GM12878 (cell line): ENCODE measurements at regions not wholly inside any gene's neighbourhood (a gene's known extent, or its start where the extent isn't known, plus 50 kb on each side); places are given as distances from the start of the nearest gene placed in this dataset.

Source experiments
- ATAC-seq: fragments of 200-7000 bp; cut with Tn5 transposase; 3 replicates; pipeline ENCODE4 v1.9.1; 2020; ENCODE audit warnings: mild to moderate bottlenecking, moderate library complexity
- BruUV-seq: library from RNA; stranded (reverse); fragments of 400-500 nt; replicated peaks from 2 replicates; lab custom pipeline; 2021; lab: Mats Ljungman, UMichigan
- CTCF ChIA-PET: fragments of 300-600 bp; sonication (Branson Sonifier 250); formaldehyde crosslinking; extraction: SDS; loops from one replicate; lab custom pipeline; 2021; ENCODE audit warnings: inconsistent platforms; lab: Yijun Ruan, JAX
- POLR2A ChIA-PET: fragments of 350-600 bp; formaldehyde crosslinking; extraction: SDS; loops from one replicate; lab custom pipeline; 2021; ENCODE audit warnings: inconsistent platforms; lab: Charles Lee
- RAD21 ChIA-PET: fragments of 300-600 bp; sonication (Branson Sonifier 250); formaldehyde crosslinking; loops from one replicate; lab custom pipeline; 2023; ENCODE audit warnings: antibody characterized with exemption; ENCODE audit not compliant: unreplicated experiment; lab: Charles Lee
- SMC1A ChIA-PET: fragments of 300-600 bp; sonication (Branson Sonifier 250); formaldehyde crosslinking; loops from one replicate; lab custom pipeline; 2023; ENCODE audit not compliant: unreplicated experiment, uncharacterized antibody; lab: Charles Lee
- DNase-seq: peaks from one replicate; pipeline ENCODE4 v3.0.0-alpha.2; 2011; ENCODE audit warnings: low read depth, low spot score
- FAIRE-seq: peaks from 3 replicates; lab custom pipeline; 2011; peaks lifted over from hg19 to GRCh38; lab: Jason Lieb, UNC
- H2AFZ ChIP-seq: 2 replicates; pipeline ENCODE4 v1.6.0; 2011; ENCODE audit warnings: low read depth, low read length, control low read depth; ENCODE audit not compliant: control insufficient read depth
- H3K27ac ChIP-seq: 2 replicates; pipeline ENCODE4 v1.5.1; 2011; ENCODE audit warnings: control low read depth; ENCODE audit not compliant: control insufficient read depth, insufficient read depth
- H3K27me3 ChIP-seq, 2 experiments: replicated peaks in 1 of 2; 2 replicates each; pipeline versions ENCODE4 v1.6.0 to v1.6.1; 2011; ENCODE audit warnings: low read length in 1 of 2; ENCODE audit not compliant: control insufficient read depth in 2 of 2, insufficient read depth in 2 of 2
- H3K36me3 ChIP-seq, 2 experiments: 2 replicates each; pipeline ENCODE4 v1.5.1; 2011; ENCODE audit warnings: low read length in 1 of 2; ENCODE audit not compliant: control insufficient read depth in 2 of 2, insufficient read depth in 2 of 2
- H3K4me1 ChIP-seq: 2 replicates; pipeline ENCODE4 v1.6.1; 2011; ENCODE audit warnings: mild to moderate bottlenecking, low read length, moderate library complexity, mixed read lengths; ENCODE audit not compliant: control insufficient read depth, insufficient read depth
- H3K4me2 ChIP-seq: 2 replicates; pipeline ENCODE4 v1.6.0; 2011; ENCODE audit warnings: control low read depth; ENCODE audit not compliant: control insufficient read depth, insufficient read depth
- H3K4me3 ChIP-seq: fragments of 200-600 bp; sonication (generic); 2 replicates; pipeline ENCODE4 v1.5.1; 2016
- H3K79me2 ChIP-seq: 2 replicates; pipeline ENCODE4 v1.6.0; 2011; ENCODE audit warnings: low read length; ENCODE audit not compliant: control insufficient read depth, insufficient read depth
- H3K9ac ChIP-seq: 2 replicates; pipeline ENCODE4 v1.8.0; 2011; ENCODE audit warnings: low read length, control low read depth, mixed read lengths; ENCODE audit not compliant: control insufficient read depth, insufficient read depth
- H3K9me3 ChIP-seq: replicated peaks from 3 replicates; pipeline ENCODE4 v1.5.1; 2011; ENCODE audit warnings: mild to moderate bottlenecking, low read length; ENCODE audit not compliant: control insufficient read depth, insufficient read depth
- H4K20me1 ChIP-seq: 2 replicates; pipeline ENCODE4 v1.6.0; 2011; ENCODE audit not compliant: control insufficient read depth, insufficient read depth
- CBX5 ChIP-seq: sonication (generic); IDR thresholded peaks from 2 replicates; pipeline ENCODE4 v1.6.1; 2016; ENCODE audit warnings: low read depth, moderate library complexity, mild to moderate bottlenecking, inconsistent platforms
- CHD4 ChIP-seq: fragments of 200-600 bp; sonication (generic); IDR thresholded peaks from 2 replicates; pipeline ENCODE4 v1.6.1; 2016; ENCODE audit warnings: mild to moderate bottlenecking
- CREB1 ChIP-seq: IDR thresholded peaks from 2 replicates; pipeline ENCODE4 v1.6.1; 2012; ENCODE audit warnings: low read depth, mild to moderate bottlenecking, inconsistent platforms
- ESRRA ChIP-seq: IDR thresholded peaks from 2 replicates; pipeline ENCODE4 v1.6.1; 2012; ENCODE audit warnings: mild to moderate bottlenecking, low read length, improper control_type of control experiment
- EZH2 ChIP-seq: IDR thresholded peaks from 2 replicates; pipeline ENCODE4 v1.6.1; 2012; ENCODE audit warnings: low read depth, mild to moderate bottlenecking, control low read depth, inconsistent platforms, low read length, borderline replicate concordance; ENCODE audit not compliant: control insufficient read depth
- JUNB ChIP-seq: IDR thresholded peaks from 2 replicates; pipeline ENCODE4 v1.6.1; 2016; ENCODE audit warnings: antibody characterized with exemption, mild to moderate bottlenecking
- MEF2B ChIP-seq: fragments of 450-650 bp; IDR thresholded peaks from 2 replicates; pipeline ENCODE4 v1.6.1; 2018; ENCODE audit warnings: mild to moderate bottlenecking, moderate library complexity; ENCODE audit not compliant: partially characterized antibody, poor library complexity, severe bottlenecking
- MTA2 ChIP-seq: fragments of 450-650 bp; IDR thresholded peaks from 2 replicates; pipeline ENCODE4 v1.6.1; 2016; ENCODE audit warnings: low read depth, mild to moderate bottlenecking, moderate library complexity
- MXI1 ChIP-seq: fragments of 150-350 bp; IDR thresholded peaks from 2 replicates; pipeline ENCODE4 v1.6.1; 2011; ENCODE audit warnings: low read depth, mild to moderate bottlenecking, inconsistent platforms, low read length, improper control_type of control experiment
- PML ChIP-seq: IDR thresholded peaks from 2 replicates; pipeline ENCODE4 v1.6.1; 2012; ENCODE audit warnings: low read length, inconsistent platforms
- RAD51 ChIP-seq: fragments of 450-650 bp; IDR thresholded peaks from 2 replicates; pipeline ENCODE4 v1.6.1; 2016; ENCODE audit warnings: moderate library complexity, mild to moderate bottlenecking, inconsistent platforms
- SIN3A ChIP-seq: IDR thresholded peaks from 2 replicates; pipeline ENCODE4 v1.6.1; 2012; ENCODE audit warnings: low read depth, low read length, improper control_type of control experiment
- SIX5 ChIP-seq: IDR thresholded peaks from 2 replicates; pipeline ENCODE4 v1.6.1; 2011; ENCODE audit warnings: mild to moderate bottlenecking, low read depth, low read length, moderate library complexity; ENCODE audit not compliant: severe bottlenecking
- SPI1 ChIP-seq: IDR thresholded peaks from 2 replicates; pipeline ENCODE4 v1.6.1; 2011; ENCODE audit warnings: low read depth, mild to moderate bottlenecking, low read length, moderate library complexity, borderline replicate concordance; ENCODE audit not compliant: insufficient read depth
- STAT1 ChIP-seq: fragments of 450-650 bp; conservative IDR thresholded peaks from 2 replicates; pipeline ENCODE4 v1.6.1; 2014; ENCODE audit warnings: antibody characterized with exemption, mild to moderate bottlenecking
- TARDBP ChIP-seq: IDR thresholded peaks from 2 replicates; pipeline ENCODE4 v1.6.1; 2016; ENCODE audit warnings: borderline replicate concordance
- TCF7 ChIP-seq: IDR thresholded peaks from 2 replicates; pipeline ENCODE4 v1.6.1; 2014; ENCODE audit warnings: antibody characterized with exemption, borderline replicate concordance
- YBX1 ChIP-seq: fragments of 450-650 bp; IDR thresholded peaks from 2 replicates; pipeline ENCODE4 v1.6.1; 2016; ENCODE audit warnings: antibody characterized with exemption
- ZNF274 ChIP-seq: IDR thresholded peaks from one replicate; pipeline ENCODE4 v1.8.0; 2011; ENCODE audit not compliant: insufficient read length, insufficient read depth
- in situ Hi-C: fragments of 300-500 bp; cut with MboI; formaldehyde crosslinking; loops from 9 replicates; pipeline ENCODE4 v1.14.3; 2018; ENCODE audit warnings: mixed read lengths
- intact Hi-C: fragments of 100-400 bp; cut with micrococcal nuclease; formaldehyde crosslinking; loops from one replicate; pipeline ENCODE4 v1.14.2; 2022; ENCODE audit not compliant: unreplicated experiment
- TF ChIP-seq, protein P1 (sequence below): fragments of 450-650 bp; formaldehyde crosslinking; IDR thresholded peaks from 2 replicates; pipeline ENCODE4 v1.4.0; 2020; ENCODE audit warnings: mild to moderate bottlenecking, moderate library complexity
- TF ChIP-seq, protein P2 (sequence below): IDR thresholded peaks from 2 replicates; pipeline ENCODE4 v1.6.1; 2011; ENCODE audit warnings: low read depth, mild to moderate bottlenecking, low read length, moderate library complexity, borderline replicate concordance; ENCODE audit errors: extremely low read depth
- TF ChIP-seq, protein P3 (sequence below): IDR thresholded peaks from 2 replicates; pipeline ENCODE4 v1.6.1; 2011; ENCODE audit warnings: borderline replicate concordance, low read depth, mild to moderate bottlenecking, moderate library complexity, low read length; ENCODE audit not compliant: insufficient read depth, poor library complexity, severe bottlenecking

DNA sequence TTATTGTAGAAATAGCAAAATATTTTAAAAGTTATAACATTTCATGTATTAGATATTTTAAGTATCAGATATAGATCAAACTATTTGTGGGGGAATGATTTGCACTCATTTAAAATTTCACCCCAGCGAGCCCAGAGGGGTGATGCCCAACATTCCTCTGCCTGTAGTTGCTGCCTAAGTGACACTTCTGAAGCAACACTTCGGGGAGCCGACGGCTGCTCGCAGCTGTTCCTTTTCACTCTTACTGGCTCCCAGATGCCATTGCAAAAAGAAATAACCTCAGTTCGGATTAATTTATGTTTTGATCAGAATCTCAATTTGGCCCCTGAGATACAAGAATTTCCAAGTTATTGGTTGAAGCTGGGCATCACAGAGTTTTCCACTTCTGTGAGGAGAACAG lies 603.8 kb downstream of the PLCL1 start (continued):
- TF ChIP-seq EZH2 (no peak), SIX5 (no peak), YBX1 (no peak), CBX5 (no peak), CHD4 (no peak), MTA2 (no peak), RAD51 (no peak), ZNF274 (no peak)
- TF ChIP-seq, protein P1, sequence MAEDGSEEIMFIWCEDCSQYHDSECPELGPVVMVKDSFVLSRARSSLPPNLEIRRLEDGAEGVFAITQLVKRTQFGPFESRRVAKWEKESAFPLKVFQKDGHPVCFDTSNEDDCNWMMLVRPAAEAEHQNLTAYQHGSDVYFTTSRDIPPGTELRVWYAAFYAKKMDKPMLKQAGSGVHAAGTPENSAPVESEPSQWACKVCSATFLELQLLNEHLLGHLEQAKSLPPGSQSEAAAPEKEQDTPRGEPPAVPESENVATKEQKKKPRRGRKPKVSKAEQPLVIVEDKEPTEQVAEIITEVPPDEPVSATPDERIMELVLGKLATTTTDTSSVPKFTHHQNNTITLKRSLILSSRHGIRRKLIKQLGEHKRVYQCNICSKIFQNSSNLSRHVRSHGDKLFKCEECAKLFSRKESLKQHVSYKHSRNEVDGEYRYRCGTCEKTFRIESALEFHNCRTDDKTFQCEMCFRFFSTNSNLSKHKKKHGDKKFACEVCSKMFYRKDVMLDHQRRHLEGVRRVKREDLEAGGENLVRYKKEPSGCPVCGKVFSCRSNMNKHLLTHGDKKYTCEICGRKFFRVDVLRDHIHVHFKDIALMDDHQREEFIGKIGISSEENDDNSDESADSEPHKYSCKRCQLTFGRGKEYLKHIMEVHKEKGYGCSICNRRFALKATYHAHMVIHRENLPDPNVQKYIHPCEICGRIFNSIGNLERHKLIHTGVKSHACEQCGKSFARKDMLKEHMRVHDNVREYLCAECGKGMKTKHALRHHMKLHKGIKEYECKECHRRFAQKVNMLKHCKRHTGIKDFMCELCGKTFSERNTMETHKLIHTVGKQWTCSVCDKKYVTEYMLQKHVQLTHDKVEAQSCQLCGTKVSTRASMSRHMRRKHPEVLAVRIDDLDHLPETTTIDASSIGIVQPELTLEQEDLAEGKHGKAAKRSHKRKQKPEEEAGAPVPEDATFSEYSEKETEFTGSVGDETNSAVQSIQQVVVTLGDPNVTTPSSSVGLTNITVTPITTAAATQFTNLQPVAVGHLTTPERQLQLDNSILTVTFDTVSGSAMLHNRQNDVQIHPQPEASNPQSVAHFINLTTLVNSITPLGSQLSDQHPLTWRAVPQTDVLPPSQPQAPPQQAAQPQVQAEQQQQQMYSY (CRISPR knock-in tag): no peak

DNA sequence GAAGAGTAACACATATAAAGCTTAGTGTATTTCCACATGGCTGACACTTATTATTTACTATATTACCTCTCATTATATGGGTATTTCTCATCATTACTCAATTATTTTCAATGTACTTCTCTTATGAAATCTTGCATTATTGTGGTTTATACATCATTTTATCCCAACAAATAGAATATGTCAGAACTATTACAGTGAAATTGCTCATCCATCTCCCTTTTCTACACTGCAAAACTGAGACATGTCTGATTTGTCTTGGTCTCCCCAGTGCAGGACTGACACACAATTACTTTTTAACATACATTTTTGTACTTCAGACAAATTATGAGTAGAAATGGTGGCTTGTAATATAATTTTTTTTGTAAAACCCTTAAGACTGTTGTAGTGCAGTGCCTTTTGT lies 600.9 kb downstream of the PLCL1 start:
- H3K4me3 ChIP-seq: no peak overlapping the region
- H3K9ac ChIP-seq: no peak overlapping the region
- intact Hi-C loops (no loop called here), in situ Hi-C loops (no loop called here)
- no peak overlapping the region for H3K27ac ChIP-seq
- H3K36me3 ChIP-seq: no peaks in the 10 kb centered on the region
- POLR2A ChIA-PET: no interaction called here
- no peak for FAIRE-seq
- no peak overlapping the region for H2AFZ ChIP-seq
- H3K4me1 ChIP-seq: no peaks in the 10 kb centered on the region
- no TSS peak for BruUV-seq
- SMC1A ChIA-PET: no interaction called here
- H3K27me3 ChIP-seq: no peaks in the 10 kb centered on the region; a peak in 1 of 4 replicates
- no peaks in the 10 kb centered on the region for H3K79me2 ChIP-seq
- RAD21 ChIA-PET: no interaction called here
- no peaks in the 10 kb centered on the region for H3K9me3 ChIP-seq
- ATAC-seq: no peak
- no peak for DNase-seq
- H4K20me1 ChIP-seq: no peaks in the 10 kb centered on the region
- CTCF ChIA-PET: no interaction called here
- H3K4me2 ChIP-seq: no peak overlapping the region
- TF ChIP-seq JUNB (no peak), SPI1 (no peak), SIN3A (no peak), CREB1 (no peak), MEF2B (no peak), MXI1 (no peak), TARDBP (no peak), PML (no peak), ESRRA (no peak), STAT1 (no peak), TCF7 (no peak)
- TF ChIP-seq, protein P2, sequence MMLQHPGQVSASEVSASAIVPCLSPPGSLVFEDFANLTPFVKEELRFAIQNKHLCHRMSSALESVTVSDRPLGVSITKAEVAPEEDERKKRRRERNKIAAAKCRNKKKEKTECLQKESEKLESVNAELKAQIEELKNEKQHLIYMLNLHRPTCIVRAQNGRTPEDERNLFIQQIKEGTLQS: no peak
- TF ChIP-seq, protein P3, sequence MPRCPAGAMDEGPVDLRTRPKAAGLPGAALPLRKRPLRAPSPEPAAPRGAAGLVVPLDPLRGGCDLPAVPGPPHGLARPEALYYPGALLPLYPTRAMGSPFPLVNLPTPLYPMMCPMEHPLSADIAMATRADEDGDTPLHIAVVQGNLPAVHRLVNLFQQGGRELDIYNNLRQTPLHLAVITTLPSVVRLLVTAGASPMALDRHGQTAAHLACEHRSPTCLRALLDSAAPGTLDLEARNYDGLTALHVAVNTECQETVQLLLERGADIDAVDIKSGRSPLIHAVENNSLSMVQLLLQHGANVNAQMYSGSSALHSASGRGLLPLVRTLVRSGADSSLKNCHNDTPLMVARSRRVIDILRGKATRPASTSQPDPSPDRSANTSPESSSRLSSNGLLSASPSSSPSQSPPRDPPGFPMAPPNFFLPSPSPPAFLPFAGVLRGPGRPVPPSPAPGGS: no peak
